ENCODE measurements at regions not wholly inside any gene's neighbourhood (a gene's known extent, or its start where the extent isn't known, plus 50 kb on each side); places are given as distances from the start of the nearest gene placed in this dataset.

GRCh38 chr19:20252613-20253012 lies 85.6 kb downstream of the ZNF486 start:
- ChIA-PET CTCF (no interaction called here), POLR2A (no interaction called here)
- no peak for FAIRE-seq
- Histone ChIP-seq H3K4me2 (no peak overlapping the region), H3K9me3 (no peaks in the 10 kb centered on the region), H3K4me1 (no peaks in the 10 kb centered on the region), H3K27ac (no peak overlapping the region), H3K4me3 (no peak overlapping the region)
- no peak for DNase-seq (ENCODE audit: low read depth in 1 of 2, low spot score in 1 of 2)
- TF ChIP-seq HES2 (IDR thresholded peaks at IDR 0.05), result no peak
- no peak for TF ChIP-seq RCOR1 (IDR thresholded peaks at IDR 0.05; ENCODE audit: low read depth, low read length)
- TF ChIP-seq, protein P1, sequence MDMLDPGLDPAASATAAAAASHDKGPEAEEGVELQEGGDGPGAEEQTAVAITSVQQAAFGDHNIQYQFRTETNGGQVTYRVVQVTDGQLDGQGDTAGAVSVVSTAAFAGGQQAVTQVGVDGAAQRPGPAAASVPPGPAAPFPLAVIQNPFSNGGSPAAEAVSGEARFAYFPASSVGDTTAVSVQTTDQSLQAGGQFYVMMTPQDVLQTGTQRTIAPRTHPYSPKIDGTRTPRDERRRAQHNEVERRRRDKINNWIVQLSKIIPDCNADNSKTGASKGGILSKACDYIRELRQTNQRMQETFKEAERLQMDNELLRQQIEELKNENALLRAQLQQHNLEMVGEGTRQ (IDR thresholded peaks at IDR 0.05), result no peak
- no peak for TF ChIP-seq HOXB5 (CRISPR knock-in tag; IDR thresholded peaks at IDR 0.05)
- TF ChIP-seq CBX2 (IDR thresholded peaks at IDR 0.05; ENCODE audit: borderline replicate concordance, low read depth), result no peak
- no peak for ATAC-seq

DNA sequence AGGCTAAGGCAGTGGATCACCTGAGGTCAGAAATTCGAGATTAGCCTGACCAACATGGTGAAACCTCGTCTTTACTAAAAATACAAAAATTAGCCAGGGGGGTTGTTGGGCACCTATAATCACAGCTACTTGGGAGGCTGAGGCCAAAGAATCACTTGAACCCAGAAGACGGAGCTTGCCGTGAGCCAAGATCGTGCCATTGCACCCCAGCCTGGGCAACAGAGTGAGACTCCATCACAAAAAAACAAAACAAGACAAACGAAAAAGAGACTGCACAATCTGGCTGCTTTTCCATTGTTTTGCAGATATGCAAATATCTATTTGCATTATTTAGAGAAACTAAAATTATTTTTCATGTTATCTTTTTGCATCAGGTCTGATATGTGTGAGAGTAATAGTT lies 83.6 kb downstream of the ZNF486 start:
- WGBS (ENCODE audit: missing lambda C conversion rate), result 14% methylated on average over 6 of the region's 6 CpGs
- ATAC-seq, result no peak
- CTCF ChIA-PET, result no interaction called here
- no peak for TF ChIP-seq HES2 (IDR thresholded peaks at IDR 0.05)
- no peak for TF ChIP-seq CEBPB (IDR thresholded peaks at IDR 0.05)
- no peak for TF ChIP-seq HOXB5 (CRISPR knock-in tag; IDR thresholded peaks at IDR 0.05)
- no peak for TF ChIP-seq POLR2A (IDR thresholded peaks at IDR 0.05; ENCODE audit: low read length)
- no peak for TF ChIP-seq ATOH8 (CRISPR knock-in tag; IDR thresholded peaks at IDR 0.05; ENCODE audit: low read depth)
- TF ChIP-seq, protein P2, sequence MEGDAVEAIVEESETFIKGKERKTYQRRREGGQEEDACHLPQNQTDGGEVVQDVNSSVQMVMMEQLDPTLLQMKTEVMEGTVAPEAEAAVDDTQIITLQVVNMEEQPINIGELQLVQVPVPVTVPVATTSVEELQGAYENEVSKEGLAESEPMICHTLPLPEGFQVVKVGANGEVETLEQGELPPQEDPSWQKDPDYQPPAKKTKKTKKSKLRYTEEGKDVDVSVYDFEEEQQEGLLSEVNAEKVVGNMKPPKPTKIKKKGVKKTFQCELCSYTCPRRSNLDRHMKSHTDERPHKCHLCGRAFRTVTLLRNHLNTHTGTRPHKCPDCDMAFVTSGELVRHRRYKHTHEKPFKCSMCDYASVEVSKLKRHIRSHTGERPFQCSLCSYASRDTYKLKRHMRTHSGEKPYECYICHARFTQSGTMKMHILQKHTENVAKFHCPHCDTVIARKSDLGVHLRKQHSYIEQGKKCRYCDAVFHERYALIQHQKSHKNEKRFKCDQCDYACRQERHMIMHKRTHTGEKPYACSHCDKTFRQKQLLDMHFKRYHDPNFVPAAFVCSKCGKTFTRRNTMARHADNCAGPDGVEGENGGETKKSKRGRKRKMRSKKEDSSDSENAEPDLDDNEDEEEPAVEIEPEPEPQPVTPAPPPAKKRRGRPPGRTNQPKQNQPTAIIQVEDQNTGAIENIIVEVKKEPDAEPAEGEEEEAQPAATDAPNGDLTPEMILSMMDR (IDR thresholded peaks at IDR 0.05), result no peak
- Histone ChIP-seq H3K9me3 (no peaks in the 10 kb centered on the region), H3K27ac (no peak overlapping the region), H3K4me2 (no peak overlapping the region), H3K4me3 (no peak overlapping the region), H3K4me1 (no peaks in the 10 kb centered on the region)
- no peak for FAIRE-seq
- POLR2A ChIA-PET, result no interaction called here
- DNase-seq (ENCODE audit: low read depth in 1 of 2, low spot score in 1 of 2), result no peak

GRCh38 chr19:20250121-20250520 lies 83.1 kb downstream of the ZNF486 start:
- H3K4me3 ChIP-seq, result no peak overlapping the region
- DNase-seq (ENCODE audit: low read depth in 1 of 2, low spot score in 1 of 2), result no peak
- H3K4me1 ChIP-seq, result no peaks in the 10 kb centered on the region
- no peak overlapping the region for H3K27ac ChIP-seq
- no peak overlapping the region for H3K4me2 ChIP-seq
- no peak for ATAC-seq
- TF ChIP-seq MAX (IDR thresholded peaks at IDR 0.05) (no peak), KDM1A (IDR thresholded peaks at IDR 0.05; ENCODE audit: low read depth) (no peak), HOXB13 (CRISPR knock-in tag; IDR thresholded peaks at IDR 0.05; ENCODE audit: low read depth) (no peak), ZC3H11A (IDR thresholded peaks at IDR 0.05) (no peak), EHMT2 (IDR thresholded peaks at IDR 0.05; ENCODE audit: low read depth) (no peak), CBX8 (IDR thresholded peaks at IDR 0.05) (no peak)
- TF ChIP-seq, protein P1 (IDR thresholded peaks at IDR 0.05), result no peak
- POLR2A ChIA-PET, result no interaction called here
- H3K9me3 ChIP-seq, result no peaks in the 10 kb centered on the region
- no peak for FAIRE-seq
- CTCF ChIA-PET, result no interaction called here
- 4% methylated on average over 1 of the region's 1 CpG for WGBS (ENCODE audit: missing lambda C conversion rate)

Small RNA genes lying in the stretch of these regions (small RNA-seq; reads per million reads assigned to genes)
- gene MIR1270, result 0 reads per million in 6 experiments
